B cell (primary cell): ENCODE measurements at regions not wholly inside any gene's neighbourhood (a gene's known extent, or its start where the extent isn't known, plus 50 kb on each side); places are given as distances from the start of the nearest gene placed in this dataset.
"Not testable (repeated sequence)": the region's sequence is repeated elsewhere in the genome, so short reads cannot be mapped to it uniquely, and the experiment has no call there.

Source experiments
- ATAC-seq: fragments of 200-7000 bp; cut with Tn5 transposase; one replicate; pipeline ENCODE4 v1.10.0; 2021; ENCODE audit warnings: low read depth, mild to moderate bottlenecking, moderate number of reproducible peaks, moderate library complexity
- CTCF ChIA-PET: fragments of 350-600 bp; sonication (Branson Sonifier 250); formaldehyde crosslinking; loops from one replicate; lab custom pipeline; 2021; ENCODE audit warnings: antibody characterized with exemption, inconsistent platforms; lab: Charles Lee
- POLR2A ChIA-PET: fragments of 350-600 bp; sonication (Branson Sonifier 250); formaldehyde crosslinking; loops from one replicate; lab custom pipeline; 2021; ENCODE audit warnings: antibody characterized with exemption; lab: Charles Lee
- DNase-seq: peaks from one replicate; pipeline ENCODE4 v3.0.0; 2013
- H2AFZ ChIP-seq: 2 replicates; pipeline ENCODE4 v1.6.1; 2012; ENCODE audit warnings: mild to moderate bottlenecking, low read depth, low read length; ENCODE audit not compliant: insufficient read depth, poor library complexity, severe bottlenecking
- H3K27ac ChIP-seq, 2 donors: 1 replicate in 1 of 2; 2 replicates in 1 of 2; pipeline ENCODE4 v1.5.1; 2012 to 2013; ENCODE audit warnings: low read length in 2 of 2, mild to moderate bottlenecking in 2 of 2, moderate library complexity in 1 of 2
- H3K27me3 ChIP-seq, 4 experiments: fragments of 200-600 bp in 1 of 4; sonication (generic) in 1 of 4; replicated peaks in 1 of 4; 1 replicate in 2 of 4; 2 replicates in 2 of 4; pipeline versions ENCODE4 v1.6.1 to v1.7.0; 2013 to 2016; ENCODE audit warnings: low read length in 3 of 4, mild to moderate bottlenecking in 2 of 4, mixed read lengths in 1 of 4, moderate library complexity in 1 of 4; ENCODE audit not compliant: insufficient read depth in 4 of 4, control insufficient read depth in 3 of 4; ENCODE audit errors: control extremely low read depth in 1 of 4
- H3K36me3 ChIP-seq, 2 experiments: replicated peaks in 1 of 2; 1 replicate in 1 of 2; 2 replicates in 1 of 2; pipeline versions ENCODE4 v1.6.1 to v1.7.1; 2013; ENCODE audit warnings: low read length in 1 of 2; ENCODE audit not compliant: insufficient read depth in 2 of 2, control insufficient read depth in 1 of 2; ENCODE audit errors: control extremely low read depth in 1 of 2, extremely low read depth in 1 of 2
- H3K4me1 ChIP-seq, 2 donors: fragments of 200-600 bp in 1 of 2; sonication (generic) in 1 of 2; 1 replicate in 1 of 2; 2 replicates in 1 of 2; pipeline versions ENCODE4 v1.5.1 to v1.6.1; 2013 to 2017; ENCODE audit warnings: low read length in 2 of 2; ENCODE audit not compliant: control insufficient read depth in 2 of 2, insufficient read depth in 2 of 2
- H3K4me2 ChIP-seq: replicated peaks from 2 replicates; pipeline ENCODE3; 2012; ENCODE audit warnings: mild to moderate bottlenecking, low read depth, low read length; ENCODE audit not compliant: poor library complexity, severe bottlenecking
- H3K4me3 ChIP-seq, 5 experiments: fragments of 200-600 bp in 1 of 5; sonication (generic) in 1 of 5; 1 replicate in 3 of 5; 2 replicates in 2 of 5; pipeline versions ENCODE4 v1.5.1 to v1.7.0; 2011 to 2016; ENCODE audit warnings: low read length in 4 of 5, mild to moderate bottlenecking in 4 of 5, low read depth in 2 of 5, control low read depth in 1 of 5, moderate library complexity in 1 of 5; ENCODE audit not compliant: insufficient read depth in 1 of 5; ENCODE audit errors: control extremely low read depth in 1 of 5, extremely low read depth in 1 of 5
- H3K79me2 ChIP-seq: fragments of 200-600 bp; sonication (generic); one replicate; pipeline ENCODE4 v1.6.0; 2016; ENCODE audit warnings: low read length; ENCODE audit not compliant: control insufficient read depth, insufficient read depth
- H3K9ac ChIP-seq: fragments of 200-600 bp; sonication (generic); 2 replicates; pipeline ENCODE4 v1.6.1; 2017; ENCODE audit warnings: mild to moderate bottlenecking, low read length, moderate library complexity
- H3K9me3 ChIP-seq, 3 donors: one replicate each; pipeline versions ENCODE4 v1.6.1 to v1.7.1; 2013; ENCODE audit warnings: low read length in 2 of 3; ENCODE audit not compliant: control insufficient read depth in 2 of 3, insufficient read depth in 1 of 3; ENCODE audit errors: control extremely low read depth in 1 of 3
- H4K20me1 ChIP-seq: 2 replicates; pipeline ENCODE4 v1.6.0; 2012; ENCODE audit warnings: mild to moderate bottlenecking, low read length; ENCODE audit not compliant: insufficient read depth, control insufficient read depth, poor library complexity, severe bottlenecking
- H3K27ac Mint-ChIP-seq: one replicate; pipeline ENCODE4 v1.8.0; 2021; ENCODE audit warnings: mixed read lengths
- H3K27me3 Mint-ChIP-seq: one replicate; pipeline ENCODE4 v1.8.0; 2021; ENCODE audit warnings: mixed read lengths
- H3K4me1 Mint-ChIP-seq: one replicate; pipeline ENCODE4 v1.8.0; 2021; ENCODE audit warnings: mixed read lengths
- H3K4me3 Mint-ChIP-seq: one replicate; pipeline ENCODE4 v1.8.0; 2021; ENCODE audit warnings: mixed read lengths
- H3K9me3 Mint-ChIP-seq: one replicate; pipeline ENCODE4 v1.8.0; 2022; ENCODE audit warnings: mixed read lengths; ENCODE audit not compliant: insufficient read depth
- CTCF ChIP-seq: fragments of 200-600 bp; IDR thresholded peaks from one replicate; pipeline ENCODE4 v1.8.0; 2022; ENCODE audit warnings: antibody characterized with exemption, mild to moderate bottlenecking
- EZH2 ChIP-seq: IDR thresholded peaks from 2 replicates; pipeline ENCODE4 v1.6.1; 2012; ENCODE audit warnings: borderline replicate concordance, low read depth, mild to moderate bottlenecking, moderate library complexity, low read length; ENCODE audit not compliant: insufficient read depth, poor library complexity, severe bottlenecking
- WGBS: methylation state at CpG from one replicate; pipeline ENCODE4 v1.1.5; 2013; ENCODE audit warnings: missing lambda C conversion rate; ENCODE audit not compliant: insufficient coverage; 5-methylcytosine and 5-hydroxymethylcytosine counted together
- intact Hi-C: fragments of 100-400 bp; cut with micrococcal nuclease; formaldehyde crosslinking; loops from one replicate; pipeline ENCODE4 v1.10.0; 2022

GRCh38 chr9:42388846-42389245, 205.4 kb downstream of the SPATA31A6 start:
- POLR2A ChIA-PET: no interaction called here

GRCh38 chr9:42392773-42393455, 209.5 kb downstream of the SPATA31A6 start:
- DNase-seq, H3K4me3 ChIP-seq, H3K9me3 ChIP-seq, H3K27me3 Mint-ChIP-seq, H3K27ac ChIP-seq, H4K20me1 ChIP-seq, H3K4me3 Mint-ChIP-seq, H3K4me2 ChIP-seq, CTCF ChIA-PET, ATAC-seq, H3K36me3 ChIP-seq, H2AFZ ChIP-seq, H3K4me1 Mint-ChIP-seq, H3K4me1 ChIP-seq, H3K27ac Mint-ChIP-seq, H3K9me3 Mint-ChIP-seq, POLR2A ChIA-PET, H3K79me2 ChIP-seq, H3K9ac ChIP-seq, intact Hi-C loops: not testable (repeated sequence)
- peaks cover 0 to 12% (median 0%) of the 10 kb centered on the region in 4 experiments for H3K27me3 ChIP-seq
- 71% methylated on average over 1 of the region's 5 CpGs for WGBS

More at GRCh38 chr9:42388846-42389245, 205.4 kb downstream of the SPATA31A6 start:
- Histone ChIP-seq H3K36me3 (no peaks in the 10 kb centered on the region), H3K27ac (no peak overlapping the region), H3K27me3 (peaks cover 0 to 14% (median 0%) of the 10 kb centered on the region in 4 experiments), H3K9ac (no peak overlapping the region), H4K20me1 (no peaks in the 10 kb centered on the region), H3K4me3 (no peak overlapping the region), H3K9me3 (peaks cover 0 to 2% (median 0%) of the 10 kb centered on the region in 3 donors), H3K79me2 (no peaks in the 10 kb centered on the region), H2AFZ (no peak overlapping the region), H3K4me1 (no peaks in the 10 kb centered on the region), H3K4me2 (no peak overlapping the region)
- no peak overlapping the region for H3K27ac Mint-ChIP-seq
- CTCF ChIA-PET: no interaction called here
- ATAC-seq (no peak), DNase-seq (no peak)
- no peak overlapping the region for H3K4me3 Mint-ChIP-seq
- TF ChIP-seq CTCF (no peak), EZH2 (no peak)
- WGBS: 81% methylated on average over 5 of the region's 6 CpGs
- intact Hi-C loops: no loop called here
- no peaks in the 10 kb centered on the region for H3K9me3 Mint-ChIP-seq
- no peaks in the 10 kb centered on the region for H3K4me1 Mint-ChIP-seq
- H3K27me3 Mint-ChIP-seq: no peaks in the 10 kb centered on the region
